NCI-H128 (cell line): ENCODE measurements at regions not wholly inside any gene's neighbourhood (a gene's known extent, or its start where the extent isn't known, plus 50 kb on each side); places are given as distances from the start of the nearest gene placed in this dataset.
A peak's percentile ranks its signal among the peaks of the same experiment; 100 is the strongest.

ENCODE experiments used
- DNase-seq: peaks from one replicate; lab custom pipeline; 2025; ENCODE audit not compliant: unreplicated experiment; lab: John Stamatoyannopoulos, UW

- no peak for DNase-seq
These were observed 299.7 kb downstream of the CWC27 start for GRCh38 chr5:65068410-65068809.

GRCh38 chr5:65070026-65070425 is 301.3 kb downstream of the CWC27 start:
- DNase-seq, result no peak

GRCh38 chr5:65072850-65073249 is 304.1 kb downstream of the CWC27 start:
- DNase-seq, result peak; percentile 46

GRCh38 chr5:65073250-65073661 is 304.5 kb downstream of the CWC27 start:
- no peak for DNase-seq

GRCh38 chr5:65075623-65076250 is 307.0 kb downstream of the CWC27 start:
- DNase-seq, result no peak

- no peak for DNase-seq
These were observed 307.6 kb downstream of the CWC27 start for GRCh38 chr5:65076251-65076869.

GRCh38 chr5:65077653-65078052 is 308.9 kb downstream of the CWC27 start:
- no peak for DNase-seq

GRCh38 chr5:65078331-65078730 is 309.6 kb downstream of the CWC27 start:
- DNase-seq, result no peak

- no peak for DNase-seq
These were observed 312.3 kb downstream of the CWC27 start for GRCh38 chr5:65081071-65081470.

- DNase-seq, result no peak
These were observed 316.2 kb downstream of the CWC27 start for GRCh38 chr5:65084795-65085515.

- DNase-seq, result no peak
These were observed 316.8 kb downstream of the CWC27 start for GRCh38 chr5:65085516-65085850.

GRCh38 chr5:65086234-65086890 is 317.6 kb downstream of the CWC27 start:
- DNase-seq, result no peak

GRCh38 chr5:65087154-65087553 is 318.4 kb downstream of the CWC27 start:
- DNase-seq, result no peak

- DNase-seq, result no peak
These were observed 325.5 kb downstream of the CWC27 start for GRCh38 chr5:65094279-65094678.

- DNase-seq, result no peak
These were observed 329.7 kb downstream of the CWC27 start for GRCh38 chr5:65098393-65098792.
